ENCODE measurements at regions not wholly inside any gene's neighbourhood (a gene's known extent, or its start where the extent isn't known, plus 50 kb on each side); places are given as distances from the start of the nearest gene placed in this dataset.
"Not testable (repeated sequence)": the region's sequence is repeated elsewhere in the genome, so short reads cannot be mapped to it uniquely, and the experiment has no call there.

- no peak for DNase-seq
Observed at GRCh38 chr4:128444544-128445302, 157.1 kb upstream of the PGRMC2 start.

- no peak for DNase-seq
Observed at GRCh38 chr4:128440923-128441322, 153.3 kb upstream of the PGRMC2 start.

- not testable (repeated sequence) for DNase-seq
Observed at GRCh38 chr4:128437023-128437422, 149.4 kb upstream of the PGRMC2 start.

- DNase-seq, result not testable (repeated sequence)
Observed at GRCh38 chr4:128429023-128429613, 141.5 kb upstream of the PGRMC2 start.

- DNase-seq, result no peak
Observed at GRCh38 chr4:128428397-128428796, 140.8 kb upstream of the PGRMC2 start.

- no peak for DNase-seq
Observed at GRCh38 chr4:128427832-128428366, 140.3 kb upstream of the PGRMC2 start.

GRCh38 chr4:128424527-128425497, 137.2 kb upstream of the PGRMC2 start:
- DNase-seq, result no peak

- not testable (repeated sequence) for DNase-seq
Observed at GRCh38 chr4:128422296-128422695, 134.7 kb upstream of the PGRMC2 start.

GRCh38 chr4:128416921-128417320, 129.3 kb upstream of the PGRMC2 start:
- DNase-seq, result no peak

GRCh38 chr4:128410037-128410436, 122.4 kb upstream of the PGRMC2 start:
- no peak for DNase-seq

- no peak for DNase-seq
Observed at GRCh38 chr4:128403586-128403985, 116.0 kb upstream of the PGRMC2 start.

- no peak for DNase-seq
Observed at GRCh38 chr4:128394778-128395177, 107.2 kb upstream of the PGRMC2 start.

GRCh38 chr4:128393101-128393704, 105.6 kb upstream of the PGRMC2 start:
- no peak for DNase-seq

GRCh38 chr4:128390475-128390996, 102.9 kb upstream of the PGRMC2 start:
- no peak for DNase-seq

GRCh38 chr4:128388796-128389195, 101.2 kb upstream of the PGRMC2 start:
- no peak for DNase-seq

GRCh38 chr4:128388352-128388630, 100.7 kb upstream of the PGRMC2 start:
- DNase-seq, result no peak

GRCh38 chr4:128387600-128388351, 100.2 kb upstream of the PGRMC2 start:
- DNase-seq, result no peak

GRCh38 chr4:128386761-128387599, 99.4 kb upstream of the PGRMC2 start:
- DNase-seq, result no peak

GRCh38 chr4:128385683-128386304, 98.2 kb upstream of the PGRMC2 start:
- no peak for DNase-seq

Measured in activated CD4-positive, alpha-beta T cell treated with anti-CD3 and anti-CD28 coated beads, Interleukin-2, Interleukin-6, amounts not matched to agents 100 ng/mL and 50 ng/mL, durations not matched to agents 16 hours and 8 hours (primary cell).